ENCODE measurements at regions not wholly inside any gene's neighbourhood (a gene's known extent, or its start where the extent isn't known, plus 50 kb on each side); places are given as distances from the start of the nearest gene placed in this dataset.

DNA sequence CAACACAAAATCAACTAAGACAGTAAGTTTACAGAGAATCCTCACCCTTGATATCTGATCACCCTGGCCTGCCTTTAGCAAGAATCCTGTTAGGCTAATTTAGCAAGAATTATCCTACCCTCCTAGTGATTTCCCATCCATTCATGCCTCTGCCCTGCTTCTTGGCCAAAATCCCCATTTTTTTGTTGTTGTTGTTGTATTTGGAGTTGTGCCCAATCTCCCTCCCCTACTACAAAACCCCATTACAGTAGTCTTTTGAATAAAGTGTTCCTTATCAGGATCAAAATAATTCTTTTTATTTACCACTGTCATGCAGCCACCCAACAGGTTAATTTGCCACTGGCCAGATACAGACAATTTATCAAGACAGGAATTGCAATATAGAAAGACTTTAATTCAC, 58.5 kb upstream of the CLINT1 start:
- Histone ChIP-seq H3K4me1 (peaks cover 62% of the 10 kb centered on the region), H3K27ac (no peak overlapping the region), H3K4me3 (no peak overlapping the region), H3K27me3 (ENCODE audit: low read depth) (no peaks in the 10 kb centered on the region), H3K9me3 (no peaks in the 10 kb centered on the region), H3K36me3 (no peaks in the 10 kb centered on the region)
- TF ChIP-seq, protein P1, sequence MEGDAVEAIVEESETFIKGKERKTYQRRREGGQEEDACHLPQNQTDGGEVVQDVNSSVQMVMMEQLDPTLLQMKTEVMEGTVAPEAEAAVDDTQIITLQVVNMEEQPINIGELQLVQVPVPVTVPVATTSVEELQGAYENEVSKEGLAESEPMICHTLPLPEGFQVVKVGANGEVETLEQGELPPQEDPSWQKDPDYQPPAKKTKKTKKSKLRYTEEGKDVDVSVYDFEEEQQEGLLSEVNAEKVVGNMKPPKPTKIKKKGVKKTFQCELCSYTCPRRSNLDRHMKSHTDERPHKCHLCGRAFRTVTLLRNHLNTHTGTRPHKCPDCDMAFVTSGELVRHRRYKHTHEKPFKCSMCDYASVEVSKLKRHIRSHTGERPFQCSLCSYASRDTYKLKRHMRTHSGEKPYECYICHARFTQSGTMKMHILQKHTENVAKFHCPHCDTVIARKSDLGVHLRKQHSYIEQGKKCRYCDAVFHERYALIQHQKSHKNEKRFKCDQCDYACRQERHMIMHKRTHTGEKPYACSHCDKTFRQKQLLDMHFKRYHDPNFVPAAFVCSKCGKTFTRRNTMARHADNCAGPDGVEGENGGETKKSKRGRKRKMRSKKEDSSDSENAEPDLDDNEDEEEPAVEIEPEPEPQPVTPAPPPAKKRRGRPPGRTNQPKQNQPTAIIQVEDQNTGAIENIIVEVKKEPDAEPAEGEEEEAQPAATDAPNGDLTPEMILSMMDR (IDR thresholded peaks at IDR 0.05) = no peak
- intact Hi-C loops (cut with DNase I) = loop anchor here (10.0 kb wide), 1 partner anchor 63 kb away; the partner anchor contains the start of gene CLINT1
- no peak for DNase-seq
- no peak for ATAC-seq

DNA sequence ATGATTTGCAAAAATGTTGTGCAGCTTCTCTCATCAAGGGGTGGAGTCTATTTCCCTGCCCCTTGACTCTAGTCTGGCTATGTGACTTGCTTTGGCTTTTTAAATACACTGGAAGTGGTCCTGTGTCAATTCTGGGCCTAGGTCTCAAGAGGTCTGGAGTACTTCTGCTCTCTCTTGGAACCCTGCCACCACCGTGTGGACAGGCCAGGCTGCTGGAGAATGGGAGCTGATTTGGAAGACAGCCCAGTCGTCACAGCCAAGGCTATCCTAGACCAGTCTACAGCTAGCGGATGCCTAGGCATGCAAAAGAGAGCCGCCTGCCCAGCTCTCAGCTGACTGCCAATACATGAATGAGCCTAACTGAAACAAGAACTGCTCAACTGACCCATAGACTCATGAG, 56.7 kb upstream of the CLINT1 start:
- TF ChIP-seq, protein P1 (IDR thresholded peaks at IDR 0.05) = no peak
- Histone ChIP-seq H3K36me3 (no peaks in the 10 kb centered on the region), H3K27ac (no peak overlapping the region), H3K4me3 (no peak overlapping the region), H3K27me3 (ENCODE audit: low read depth) (no peaks in the 10 kb centered on the region), H3K9me3 (no peaks in the 10 kb centered on the region), H3K4me1 (peaks cover 62% of the 10 kb centered on the region)
- DNase-seq (peak; percentile 91), ATAC-seq (peak; percentile 78 to 88)
- intact Hi-C loops (cut with DNase I) = loop anchor here (10.0 kb wide), 1 partner anchor 61 kb away; the partner anchor contains the start of gene CLINT1

DNA sequence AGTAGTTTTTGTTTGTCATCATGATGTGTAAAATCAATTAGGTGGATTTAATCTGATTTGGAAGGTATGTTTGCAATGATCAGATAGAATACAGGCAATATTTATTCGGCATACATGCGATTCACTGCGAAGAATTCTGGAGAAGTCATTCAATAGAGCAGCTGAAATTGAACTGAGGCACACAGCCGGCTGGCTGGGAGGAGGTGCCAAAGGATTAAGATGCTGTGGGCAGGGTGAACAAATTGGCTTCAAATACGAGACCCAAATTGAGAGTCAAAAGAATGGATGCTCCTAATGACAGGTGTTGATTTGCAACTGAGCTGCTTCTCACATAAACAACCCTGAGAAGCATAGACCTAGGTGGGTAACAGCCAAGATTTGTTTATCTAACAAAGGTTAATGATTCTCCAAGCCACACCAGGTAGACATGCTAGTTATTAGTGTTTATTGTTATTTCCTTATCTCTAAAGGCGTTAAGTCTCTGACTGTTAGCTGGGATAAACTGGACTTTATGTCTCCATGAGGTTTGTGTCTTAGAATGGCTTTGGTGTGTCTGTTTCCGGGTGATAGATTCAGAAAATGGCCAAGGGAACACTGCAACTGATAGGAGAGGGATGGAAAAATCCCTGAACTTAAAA, 55.3 kb upstream of the CLINT1 start:
- intact Hi-C loops (cut with DNase I) = loop anchor here (10.0 kb wide), 1 partner anchor 59 kb away; the partner anchor contains the start of gene CLINT1
- H3K36me3 ChIP-seq = no peaks in the 10 kb centered on the region
- TF ChIP-seq, protein P1 (IDR thresholded peaks at IDR 0.05) = no peak
- H3K9me3 ChIP-seq = no peaks in the 10 kb centered on the region
- ATAC-seq (no peak), DNase-seq (no peak)
- peaks cover 48% of the 10 kb centered on the region for H3K4me1 ChIP-seq
- no peaks in the 10 kb centered on the region for H3K27me3 ChIP-seq (ENCODE audit: low read depth)
- H3K27ac ChIP-seq = peak overlapping the region; percentile 59
- no peak overlapping the region for H3K4me3 ChIP-seq

DNA sequence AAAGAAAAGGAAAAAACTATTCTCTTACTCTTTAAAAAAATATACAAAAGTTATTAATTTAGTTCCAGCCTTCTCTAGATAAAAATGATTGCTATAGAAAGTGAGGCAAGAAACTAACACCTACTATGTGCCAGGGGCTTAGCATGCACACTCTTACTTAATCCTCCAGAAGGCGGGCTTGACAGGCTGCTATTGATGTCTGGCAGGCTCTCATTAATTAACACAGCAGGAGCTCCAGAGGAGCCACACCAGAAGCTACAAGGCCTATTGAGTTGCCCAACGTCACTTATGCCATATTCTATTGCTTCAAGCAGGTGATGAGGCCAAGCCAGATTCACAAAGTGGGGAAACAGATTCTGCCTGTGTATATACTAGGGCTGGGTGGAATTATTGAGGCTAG, 54.6 kb upstream of the CLINT1 start:
- Histone ChIP-seq H3K36me3 (no peaks in the 10 kb centered on the region), H3K4me1 (peaks cover 41% of the 10 kb centered on the region), H3K27me3 (ENCODE audit: low read depth) (no peaks in the 10 kb centered on the region), H3K27ac (peak overlapping the region; percentile 59), H3K9me3 (no peaks in the 10 kb centered on the region), H3K4me3 (no peak overlapping the region)
- TF ChIP-seq, protein P1 (IDR thresholded peaks at IDR 0.05) = no peak
- intact Hi-C loops (cut with DNase I) = loop anchor here (10.0 kb wide), 1 partner anchor 59 kb away; the partner anchor contains the start of gene CLINT1
- DNase-seq (no peak), ATAC-seq (no peak)

DNA sequence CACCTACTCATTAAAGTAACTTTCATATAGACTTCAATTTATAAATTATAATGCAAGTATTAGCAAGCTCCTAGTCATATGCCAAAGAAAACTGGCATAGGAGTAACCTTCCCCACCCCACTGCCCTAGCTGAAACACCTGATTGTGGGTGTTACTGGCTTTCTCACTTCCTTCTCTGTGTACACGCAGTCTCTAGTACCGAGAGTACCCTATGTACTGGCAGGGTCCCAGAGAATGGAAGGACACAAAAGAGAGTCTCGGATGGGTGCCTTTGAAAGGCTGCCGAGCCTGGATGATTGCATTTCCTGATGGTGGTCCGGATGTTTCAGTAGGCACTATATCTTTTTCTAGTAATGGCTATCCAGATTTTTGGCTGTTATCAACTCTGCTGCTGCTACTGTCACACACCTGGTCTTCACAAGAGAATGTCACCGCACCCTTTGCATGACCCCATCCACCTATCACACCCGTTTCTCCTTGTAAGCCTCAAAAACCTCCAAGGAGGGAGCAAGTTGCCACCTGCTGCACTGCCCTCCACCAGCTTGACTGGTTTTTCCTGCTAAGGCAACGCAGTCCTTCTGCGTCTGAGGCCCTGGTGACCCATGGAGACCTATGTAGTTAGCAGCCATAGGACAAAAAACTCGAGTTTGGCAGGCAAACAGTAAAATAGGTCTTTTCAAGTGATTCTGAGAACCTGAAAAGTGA, 53.8 kb upstream of the CLINT1 start:
- peak; percentile 68 to 78 for ATAC-seq

More for the DNA sequence above, 53.8 kb upstream of the CLINT1 start:
- H3K9me3 ChIP-seq = no peaks in the 10 kb centered on the region
- peaks cover 33% of the 10 kb centered on the region for H3K4me1 ChIP-seq
- DNase-seq = peak; percentile 64
- no peaks in the 10 kb centered on the region for H3K36me3 ChIP-seq
- TF ChIP-seq, protein P1 (IDR thresholded peaks at IDR 0.05) = no peak
- peak overlapping the region; percentile 59 for H3K27ac ChIP-seq
- intact Hi-C loops (cut with DNase I) = loop anchor here (10.0 kb wide), 1 partner anchor 58 kb away; the partner anchor contains the start of gene CLINT1
- H3K4me3 ChIP-seq = no peak overlapping the region
- H3K27me3 ChIP-seq (ENCODE audit: low read depth) = no peaks in the 10 kb centered on the region
